GM10266 (cell line): ENCODE measurements at regions not wholly inside any gene's neighbourhood (a gene's known extent, or its start where the extent isn't known, plus 50 kb on each side); places are given as distances from the start of the nearest gene placed in this dataset.

ENCODE experiments used
- DNase-seq: peaks from one replicate; pipeline ENCODE4 v3.0.0; 2012; ENCODE audit errors: extremely low spot score
- CTCF ChIP-seq: IDR thresholded peaks from 2 replicates; pipeline ENCODE4 v1.5.1; 2012; ENCODE audit warnings: mild to moderate bottlenecking, low read depth; ENCODE audit not compliant: control insufficient read depth, insufficient read depth; ENCODE audit errors: missing control alignments

DNA sequence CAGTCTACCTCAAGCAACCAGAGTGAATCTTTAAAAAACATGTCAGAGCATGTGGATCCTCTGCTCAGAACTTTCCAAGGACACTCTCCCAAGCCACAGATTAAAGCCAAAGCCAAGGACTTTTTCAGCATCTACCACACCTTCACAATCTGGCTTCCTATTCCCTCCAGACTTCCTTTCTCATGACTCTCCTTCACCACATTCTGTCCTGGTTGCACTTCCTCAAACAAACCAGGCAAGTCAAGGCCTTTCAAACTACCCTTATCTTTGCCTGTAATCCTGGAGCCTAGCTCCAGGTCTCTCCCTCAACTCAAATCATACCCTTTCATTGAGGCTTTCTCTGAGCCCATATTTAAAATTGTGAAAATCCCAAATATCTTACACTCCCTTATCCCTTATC, 191.6 kb upstream of the GALNTL6 start:
- no peak for TF ChIP-seq CTCF
- no peak for DNase-seq

GRCh38 chr4:171612907-171613306, 200.3 kb upstream of the GALNTL6 start:
- TF ChIP-seq CTCF: no peak
- DNase-seq: no peak

GRCh38 chr4:171602638-171603355, 210.4 kb upstream of the GALNTL6 start:
- DNase-seq: no peak
- no peak for TF ChIP-seq CTCF

DNA sequence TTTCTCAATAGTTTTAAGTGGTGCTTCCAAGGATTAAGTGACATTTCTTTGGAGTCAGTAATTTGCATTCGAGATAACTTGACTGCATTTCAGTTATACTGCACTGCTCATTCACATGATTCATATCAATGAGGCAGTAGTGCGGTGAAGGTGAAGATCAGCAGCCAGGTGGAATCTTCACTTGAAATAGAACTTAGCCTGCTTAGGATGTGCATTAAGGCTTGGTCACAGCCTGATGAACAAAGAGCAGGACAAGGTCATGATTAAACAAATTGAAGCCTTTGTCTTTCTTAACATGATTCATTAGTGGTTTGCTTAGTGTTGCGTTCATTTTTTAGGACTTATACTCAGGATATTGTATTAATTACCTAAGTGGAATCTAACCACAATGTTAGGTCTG, 212.1 kb upstream of the GALNTL6 start:
- TF ChIP-seq CTCF: no peak
- DNase-seq: no peak

- no peak for TF ChIP-seq CTCF
- DNase-seq: no peak
These were observed 213.6 kb upstream of the GALNTL6 start for GRCh38 chr4:171599628-171600027.

DNA sequence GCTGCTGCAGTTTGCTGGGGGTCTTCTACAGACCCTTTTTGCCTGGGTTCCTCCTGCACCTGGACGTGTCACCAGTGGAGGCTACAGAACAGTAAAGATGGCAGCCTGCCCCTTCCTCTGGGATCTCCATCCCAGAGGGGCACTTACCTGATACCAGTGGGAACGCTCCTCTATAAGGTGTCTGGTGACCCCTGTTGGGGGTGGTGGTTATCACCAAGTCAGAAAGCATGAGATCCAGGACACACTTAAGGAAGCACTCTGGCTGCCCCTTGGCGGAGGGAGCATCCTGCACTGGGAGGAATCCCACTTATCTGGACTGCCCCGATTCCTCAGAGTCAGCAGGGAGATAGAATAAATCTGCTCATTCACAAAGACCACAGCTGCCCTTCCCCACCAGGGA, 218.9 kb upstream of the GALNTL6 start:
- TF ChIP-seq CTCF: no peak
- no peak for DNase-seq

GRCh38 chr4:171590716-171591115, 222.5 kb upstream of the GALNTL6 start:
- no peak for TF ChIP-seq CTCF

More at GRCh38 chr4:171590716-171591115, 222.5 kb upstream of the GALNTL6 start:
- DNase-seq: no peak
